ENCODE measurements at regions not wholly inside any gene's neighbourhood (a gene's known extent, or its start where the extent isn't known, plus 50 kb on each side); places are given as distances from the start of the nearest gene placed in this dataset.

DNA sequence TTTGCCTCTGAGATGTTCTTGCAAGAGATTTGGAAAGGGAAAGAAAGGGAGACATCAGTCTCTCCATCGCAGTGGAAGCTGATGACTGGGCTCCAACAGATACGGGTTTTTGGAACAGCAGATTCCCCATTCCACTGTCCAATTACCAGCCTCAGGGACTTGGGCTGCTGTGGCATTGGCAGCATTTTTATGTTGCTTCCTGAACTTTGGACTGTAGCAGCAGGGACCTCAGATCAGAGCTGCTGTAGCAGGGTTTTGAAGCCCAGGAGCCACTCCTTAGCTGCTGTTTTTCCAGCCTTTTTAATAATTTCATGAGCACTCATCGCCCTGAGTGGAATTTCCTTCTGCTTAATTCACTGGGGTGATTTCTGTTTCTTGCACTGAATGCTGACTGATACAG lies 135.7 kb upstream of the SLCO3A1 start:
- TF ChIP-seq POLR2AphosphoS5 (IDR thresholded peaks at IDR 0.05; ENCODE audit: low read depth, low read length) (no peak), PAX5 (IDR thresholded peaks at IDR 0.05; ENCODE audit: insufficient read depth, low read length, severe bottlenecking) (no peak)
- no peak for FAIRE-seq
- DNase-seq (ENCODE audit: insufficient read length, low spot score), result no peak

GRCh38 chr15:91723959-91724358 lies 129.5 kb upstream of the SLCO3A1 start:
- DNase-seq (ENCODE audit: insufficient read length, low spot score), result no peak
- FAIRE-seq, result no peak
- TF ChIP-seq SPI1 (IDR thresholded peaks at IDR 0.05; ENCODE audit: low read depth, low read length) (no peak), POLR2AphosphoS5 (IDR thresholded peaks at IDR 0.05; ENCODE audit: low read depth, low read length) (no peak), POLR2A (IDR thresholded peaks at IDR 0.05; ENCODE audit: low read depth, low read length) (no peak), POU2F2 (IDR thresholded peaks at IDR 0.05; ENCODE audit: low read depth, low read length) (no peak), TAF1 (IDR thresholded peaks at IDR 0.05; ENCODE audit: low read depth, low read length) (no peak), PAX5 (IDR thresholded peaks at IDR 0.05; ENCODE audit: insufficient read depth, low read length, severe bottlenecking) (no peak)

GRCh38 chr15:91733661-91734060 lies 119.8 kb upstream of the SLCO3A1 start:
- TF ChIP-seq PAX5 (IDR thresholded peaks at IDR 0.05; ENCODE audit: insufficient read depth, low read length, severe bottlenecking) (no peak), POLR2AphosphoS5 (IDR thresholded peaks at IDR 0.05; ENCODE audit: low read depth, low read length) (no peak), SPI1 (IDR thresholded peaks at IDR 0.05; ENCODE audit: low read depth, low read length) (no peak), POLR2A (IDR thresholded peaks at IDR 0.05; ENCODE audit: low read depth, low read length) (no peak), POU2F2 (IDR thresholded peaks at IDR 0.05; ENCODE audit: low read depth, low read length) (no peak), TAF1 (IDR thresholded peaks at IDR 0.05; ENCODE audit: low read depth, low read length) (no peak)
- DNase-seq (ENCODE audit: insufficient read length, low spot score) (no peak), FAIRE-seq (no peak)

GRCh38 chr15:91737151-91737818 lies 116.2 kb upstream of the SLCO3A1 start:
- FAIRE-seq, result no peak
- no peak for TF ChIP-seq POLR2AphosphoS5 (IDR thresholded peaks at IDR 0.05; ENCODE audit: low read depth, low read length)
- no peak for TF ChIP-seq SPI1 (IDR thresholded peaks at IDR 0.05; ENCODE audit: low read depth, low read length)
- no peak for TF ChIP-seq POLR2A (IDR thresholded peaks at IDR 0.05; ENCODE audit: low read depth, low read length)
- no peak for TF ChIP-seq PAX5 (IDR thresholded peaks at IDR 0.05; ENCODE audit: insufficient read depth, low read length, severe bottlenecking)
- TF ChIP-seq TAF1 (IDR thresholded peaks at IDR 0.05; ENCODE audit: low read depth, low read length), result no peak
- TF ChIP-seq POU2F2 (IDR thresholded peaks at IDR 0.05; ENCODE audit: low read depth, low read length), result no peak
- DNase-seq (ENCODE audit: insufficient read length, low spot score), result no peak

DNA sequence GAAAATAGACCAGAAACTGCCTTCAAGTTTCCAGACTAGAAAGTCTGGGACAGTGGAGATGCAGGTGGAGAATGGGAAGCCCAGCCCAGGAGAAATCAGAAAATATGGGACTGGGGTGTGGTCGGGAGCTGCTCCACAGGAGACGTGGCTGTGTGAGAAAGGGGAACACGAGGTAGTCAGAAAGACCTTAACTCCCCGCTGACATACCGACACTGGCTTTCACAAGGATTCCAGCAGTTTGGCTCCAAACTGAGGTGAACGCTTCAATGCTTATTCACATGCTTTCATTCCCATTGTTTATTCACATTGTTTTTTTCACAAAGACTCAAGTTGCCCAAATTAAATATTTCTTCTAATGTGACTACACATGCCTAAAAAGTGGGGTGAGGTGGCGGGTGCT lies 111.5 kb upstream of the SLCO3A1 start:
- FAIRE-seq (no peak), DNase-seq (ENCODE audit: insufficient read length, low spot score) (no peak)
- TF ChIP-seq POLR2A (IDR thresholded peaks at IDR 0.05; ENCODE audit: low read depth, low read length) (no peak), PAX5 (IDR thresholded peaks at IDR 0.05; ENCODE audit: insufficient read depth, low read length, severe bottlenecking) (no peak), POU2F2 (IDR thresholded peaks at IDR 0.05; ENCODE audit: low read depth, low read length) (no peak), POLR2AphosphoS5 (IDR thresholded peaks at IDR 0.05; ENCODE audit: low read depth, low read length) (no peak), SPI1 (IDR thresholded peaks at IDR 0.05; ENCODE audit: low read depth, low read length) (no peak), TAF1 (IDR thresholded peaks at IDR 0.05; ENCODE audit: low read depth, low read length) (no peak)

- TF ChIP-seq TAF1 (IDR thresholded peaks at IDR 0.05; ENCODE audit: low read depth, low read length) (no peak), POLR2A (IDR thresholded peaks at IDR 0.05; ENCODE audit: low read depth, low read length) (no peak), SPI1 (IDR thresholded peaks at IDR 0.05; ENCODE audit: low read depth, low read length) (no peak), PAX5 (IDR thresholded peaks at IDR 0.05; ENCODE audit: insufficient read depth, low read length, severe bottlenecking) (no peak), POLR2AphosphoS5 (IDR thresholded peaks at IDR 0.05; ENCODE audit: low read depth, low read length) (no peak), POU2F2 (IDR thresholded peaks at IDR 0.05; ENCODE audit: low read depth, low read length) (no peak)
- no peak for FAIRE-seq
- no peak for DNase-seq (ENCODE audit: insufficient read length, low spot score)
Measured at GRCh38 chr15:91751611-91752010, 101.9 kb upstream of the SLCO3A1 start.

GRCh38 chr15:91752081-91752785 lies 101.3 kb upstream of the SLCO3A1 start:
- no peak for DNase-seq (ENCODE audit: insufficient read length, low spot score)
- no peak for FAIRE-seq
- TF ChIP-seq POLR2A (IDR thresholded peaks at IDR 0.05; ENCODE audit: low read depth, low read length) (no peak), POLR2AphosphoS5 (IDR thresholded peaks at IDR 0.05; ENCODE audit: low read depth, low read length) (no peak), TAF1 (IDR thresholded peaks at IDR 0.05; ENCODE audit: low read depth, low read length) (no peak), PAX5 (IDR thresholded peaks at IDR 0.05; ENCODE audit: insufficient read depth, low read length, severe bottlenecking) (no peak), SPI1 (IDR thresholded peaks at IDR 0.05; ENCODE audit: low read depth, low read length) (no peak), POU2F2 (IDR thresholded peaks at IDR 0.05; ENCODE audit: low read depth, low read length) (no peak)

- DNase-seq (ENCODE audit: insufficient read length, low spot score), result no peak
- TF ChIP-seq POLR2AphosphoS5 (IDR thresholded peaks at IDR 0.05; ENCODE audit: low read depth, low read length), result no peak
- TF ChIP-seq POU2F2 (IDR thresholded peaks at IDR 0.05; ENCODE audit: low read depth, low read length), result no peak
- no peak for TF ChIP-seq PAX5 (IDR thresholded peaks at IDR 0.05; ENCODE audit: insufficient read depth, low read length, severe bottlenecking)
- TF ChIP-seq TAF1 (IDR thresholded peaks at IDR 0.05; ENCODE audit: low read depth, low read length), result no peak
- no peak for TF ChIP-seq POLR2A (IDR thresholded peaks at IDR 0.05; ENCODE audit: low read depth, low read length)
- no peak for TF ChIP-seq SPI1 (IDR thresholded peaks at IDR 0.05; ENCODE audit: low read depth, low read length)
- no peak for FAIRE-seq
Measured at GRCh38 chr15:91759560-91759959, 93.9 kb upstream of the SLCO3A1 start.

DNA sequence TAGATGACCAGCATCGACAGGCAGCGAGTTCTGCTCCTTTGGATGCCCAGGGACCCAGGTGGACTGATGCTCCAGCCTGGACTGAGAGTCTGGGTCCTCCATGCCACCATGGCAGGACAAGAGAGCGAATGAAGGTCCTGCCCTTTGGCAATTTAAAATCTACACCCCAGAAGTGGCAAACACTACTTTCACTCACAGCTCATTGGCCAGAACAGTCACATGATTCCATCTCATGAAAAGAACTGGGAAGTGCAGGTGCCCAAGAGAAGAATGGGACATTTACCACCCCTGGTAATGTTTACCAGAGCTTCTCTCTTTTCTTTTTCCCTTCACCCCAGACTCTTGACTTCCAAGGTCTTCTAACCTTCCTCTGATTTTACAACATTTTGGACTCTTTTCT lies 87.8 kb upstream of the SLCO3A1 start:
- FAIRE-seq (no peak), DNase-seq (ENCODE audit: insufficient read length, low spot score) (no peak)
- TF ChIP-seq POLR2AphosphoS5 (IDR thresholded peaks at IDR 0.05; ENCODE audit: low read depth, low read length) (no peak), SPI1 (IDR thresholded peaks at IDR 0.05; ENCODE audit: low read depth, low read length) (no peak), POU2F2 (IDR thresholded peaks at IDR 0.05; ENCODE audit: low read depth, low read length) (no peak), POLR2A (IDR thresholded peaks at IDR 0.05; ENCODE audit: low read depth, low read length) (no peak), TAF1 (IDR thresholded peaks at IDR 0.05; ENCODE audit: low read depth, low read length) (no peak), PAX5 (IDR thresholded peaks at IDR 0.05; ENCODE audit: insufficient read depth, low read length, severe bottlenecking) (no peak)

Measured in GM12891 (cell line).